ENCODE measurements at regions not wholly inside any gene's neighbourhood (a gene's known extent, or its start where the extent isn't known, plus 50 kb on each side); places are given as distances from the start of the nearest gene placed in this dataset.

DNA sequence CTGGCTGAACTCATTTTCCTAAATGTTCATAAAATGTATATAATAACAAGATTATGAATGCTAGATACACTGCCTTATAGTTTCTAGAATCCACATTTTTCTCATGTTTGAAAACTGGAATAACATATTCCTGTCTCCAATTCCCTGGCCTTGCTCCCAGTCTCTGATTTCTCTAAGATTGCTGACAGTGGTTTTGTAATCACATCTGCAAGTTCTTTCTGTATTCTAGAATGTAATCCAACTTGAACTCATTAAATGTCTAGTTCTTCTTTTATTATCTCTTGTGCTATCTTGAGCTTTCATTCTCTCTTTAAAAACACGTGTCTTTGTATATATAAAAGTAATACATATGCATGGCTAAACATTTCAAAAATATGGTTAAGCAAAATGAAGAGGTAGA lies 215.2 kb upstream of the ADAMTS9 start:
- Histone ChIP-seq H3K9me2 (ENCODE audit: insufficient read depth) (no peaks in the 10 kb centered on the region), H3K4me2 (ENCODE audit: low read length) (no peak overlapping the region), H3K9ac (ENCODE audit: low read length) (no peak overlapping the region), H3K27me3 (ENCODE audit: insufficient read depth, low read length) (0 out of 2 replicates have a peak, but pooled peaks cover 3% of the 10 kb centered on the region), H3K36me3 (ENCODE audit: control insufficient read depth in 1 of 2, insufficient read depth in 2 of 2, low read length in 2 of 2) (no peaks in the 10 kb centered on the region), H4K20me1 (ENCODE audit: insufficient read depth) (no peaks in the 10 kb centered on the region), H3K79me2 (ENCODE audit: insufficient read depth, low read length) (no peaks in the 10 kb centered on the region), H3K4me3 (replicated peaks in 1 of 2; ENCODE audit: low read depth in 1 of 2, low read length in 2 of 2) (no peak overlapping the region), H2AFZ (ENCODE audit: low read depth, low read length, poor library complexity, severe bottlenecking) (no peak overlapping the region), H3K9me3 (ENCODE audit: control insufficient read depth in 1 of 2, insufficient read depth in 1 of 2, low read depth in 1 of 2, low read length in 2 of 2) (no peaks in the 10 kb centered on the region), H3K27ac (ENCODE audit: low read depth, low read length) (no peak overlapping the region), H3K4me1 (ENCODE audit: control insufficient read depth in 1 of 2, insufficient read depth in 2 of 2, low read length in 2 of 2) (no peaks in the 10 kb centered on the region)
- TF ChIP-seq EZH2 (IDR thresholded peaks at IDR 0.05) (no peak), FOSL1 (IDR thresholded peaks at IDR 0.05; ENCODE audit: low read depth) (no peak), EGR1 (IDR thresholded peaks at IDR 0.05; ENCODE audit: low read depth) (no peak), EZH2phosphoT487 (IDR thresholded peaks at IDR 0.05; ENCODE audit: borderline replicate concordance) (no peak), SIN3A (IDR thresholded peaks at IDR 0.05; ENCODE audit: low read depth) (no peak), JUND (IDR thresholded peaks at IDR 0.05) (no peak), SP1 (IDR thresholded peaks at IDR 0.05; ENCODE audit: low read depth) (no peak), RAD21 (IDR thresholded peaks at IDR 0.05; ENCODE audit: low read depth) (no peak), POLR2A (IDR thresholded peaks at IDR 0.05; ENCODE audit: borderline replicate concordance, extremely low read depth, insufficient read depth, insufficient read length) (no peak), ZNF274 (IDR thresholded peaks at IDR 0.05; ENCODE audit: low read depth, low read length) (no peak), ELF1 (IDR thresholded peaks at IDR 0.05; ENCODE audit: borderline replicate concordance, low read depth) (no peak), CBX3 (IDR thresholded peaks at IDR 0.05; ENCODE audit: low read depth) (no peak), TCF7L2 (IDR thresholded peaks at IDR 0.05; ENCODE audit: borderline replicate concordance, extremely low read depth, insufficient read depth, insufficient read length) (no peak), YY1 (IDR thresholded peaks at IDR 0.05; ENCODE audit: extremely low read depth, insufficient replicate concordance, low read depth, low read length) (no peak)
- TF ChIP-seq, protein P1, sequence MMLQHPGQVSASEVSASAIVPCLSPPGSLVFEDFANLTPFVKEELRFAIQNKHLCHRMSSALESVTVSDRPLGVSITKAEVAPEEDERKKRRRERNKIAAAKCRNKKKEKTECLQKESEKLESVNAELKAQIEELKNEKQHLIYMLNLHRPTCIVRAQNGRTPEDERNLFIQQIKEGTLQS (IDR thresholded peaks at IDR 0.05) = no peak
- TF ChIP-seq, protein P2, sequence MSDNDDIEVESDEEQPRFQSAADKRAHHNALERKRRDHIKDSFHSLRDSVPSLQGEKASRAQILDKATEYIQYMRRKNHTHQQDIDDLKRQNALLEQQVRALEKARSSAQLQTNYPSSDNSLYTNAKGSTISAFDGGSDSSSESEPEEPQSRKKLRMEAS (IDR thresholded peaks at IDR 0.05) = no peak
- TF ChIP-seq, protein P3, sequence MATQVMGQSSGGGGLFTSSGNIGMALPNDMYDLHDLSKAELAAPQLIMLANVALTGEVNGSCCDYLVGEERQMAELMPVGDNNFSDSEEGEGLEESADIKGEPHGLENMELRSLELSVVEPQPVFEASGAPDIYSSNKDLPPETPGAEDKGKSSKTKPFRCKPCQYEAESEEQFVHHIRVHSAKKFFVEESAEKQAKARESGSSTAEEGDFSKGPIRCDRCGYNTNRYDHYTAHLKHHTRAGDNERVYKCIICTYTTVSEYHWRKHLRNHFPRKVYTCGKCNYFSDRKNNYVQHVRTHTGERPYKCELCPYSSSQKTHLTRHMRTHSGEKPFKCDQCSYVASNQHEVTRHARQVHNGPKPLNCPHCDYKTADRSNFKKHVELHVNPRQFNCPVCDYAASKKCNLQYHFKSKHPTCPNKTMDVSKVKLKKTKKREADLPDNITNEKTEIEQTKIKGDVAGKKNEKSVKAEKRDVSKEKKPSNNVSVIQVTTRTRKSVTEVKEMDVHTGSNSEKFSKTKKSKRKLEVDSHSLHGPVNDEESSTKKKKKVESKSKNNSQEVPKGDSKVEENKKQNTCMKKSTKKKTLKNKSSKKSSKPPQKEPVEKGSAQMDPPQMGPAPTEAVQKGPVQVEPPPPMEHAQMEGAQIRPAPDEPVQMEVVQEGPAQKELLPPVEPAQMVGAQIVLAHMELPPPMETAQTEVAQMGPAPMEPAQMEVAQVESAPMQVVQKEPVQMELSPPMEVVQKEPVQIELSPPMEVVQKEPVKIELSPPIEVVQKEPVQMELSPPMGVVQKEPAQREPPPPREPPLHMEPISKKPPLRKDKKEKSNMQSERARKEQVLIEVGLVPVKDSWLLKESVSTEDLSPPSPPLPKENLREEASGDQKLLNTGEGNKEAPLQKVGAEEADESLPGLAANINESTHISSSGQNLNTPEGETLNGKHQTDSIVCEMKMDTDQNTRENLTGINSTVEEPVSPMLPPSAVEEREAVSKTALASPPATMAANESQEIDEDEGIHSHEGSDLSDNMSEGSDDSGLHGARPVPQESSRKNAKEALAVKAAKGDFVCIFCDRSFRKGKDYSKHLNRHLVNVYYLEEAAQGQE (IDR thresholded peaks at IDR 0.05; ENCODE audit: low read depth) = no peak
- TF ChIP-seq, protein P4, sequence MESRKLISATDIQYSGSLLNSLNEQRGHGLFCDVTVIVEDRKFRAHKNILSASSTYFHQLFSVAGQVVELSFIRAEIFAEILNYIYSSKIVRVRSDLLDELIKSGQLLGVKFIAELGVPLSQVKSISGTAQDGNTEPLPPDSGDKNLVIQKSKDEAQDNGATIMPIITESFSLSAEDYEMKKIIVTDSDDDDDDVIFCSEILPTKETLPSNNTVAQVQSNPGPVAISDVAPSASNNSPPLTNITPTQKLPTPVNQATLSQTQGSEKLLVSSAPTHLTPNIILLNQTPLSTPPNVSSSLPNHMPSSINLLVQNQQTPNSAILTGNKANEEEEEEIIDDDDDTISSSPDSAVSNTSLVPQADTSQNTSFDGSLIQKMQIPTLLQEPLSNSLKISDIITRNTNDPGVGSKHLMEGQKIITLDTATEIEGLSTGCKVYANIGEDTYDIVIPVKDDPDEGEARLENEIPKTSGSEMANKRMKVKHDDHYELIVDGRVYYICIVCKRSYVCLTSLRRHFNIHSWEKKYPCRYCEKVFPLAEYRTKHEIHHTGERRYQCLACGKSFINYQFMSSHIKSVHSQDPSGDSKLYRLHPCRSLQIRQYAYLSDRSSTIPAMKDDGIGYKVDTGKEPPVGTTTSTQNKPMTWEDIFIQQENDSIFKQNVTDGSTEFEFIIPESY (IDR thresholded peaks at IDR 0.05; ENCODE audit: extremely low read depth, insufficient replicate concordance, low read length) = no peak
- POLR2A ChIA-PET = no interaction called here
- ATAC-seq (no peak), DNase-seq (ENCODE audit: low read depth, low spot score) (no peak)
- intact Hi-C loops (cut with micrococcal nuclease) = no loop called here
- BruUV-seq (replicated peaks) = no TSS peak
- CTCF ChIA-PET = no interaction called here
- RAD21 ChIA-PET (ENCODE audit: low non-redundant PET in 1 of 2, low total read pairs in 2 of 2, uncharacterized antibody in 2 of 2, unreplicated experiment in 2 of 2) = no interaction called here
